ENCODE measurements at regions not wholly inside any gene's neighbourhood (a gene's known extent, or its start where the extent isn't known, plus 50 kb on each side); places are given as distances from the start of the nearest gene placed in this dataset.

GRCh38 chr4:12231098-12231497 lies 802.4 kb upstream of the HS3ST1 start:
- Histone ChIP-seq H3K4me1 (peaks cover 0 to 6% (median 0%) of the 10 kb centered on the region in 12 donors), H3K9me3 (no peaks in the 10 kb centered on the region), H3K36me3 (no peaks in the 10 kb centered on the region), H3K27ac (peak overlapping the region in 2 of 12 donors; percentile 40 to 66), H3K4me3 (no peak overlapping the region), H3K27me3 (no peaks in the 10 kb centered on the region)
- no peak for TF ChIP-seq CTCF (IDR thresholded peaks at IDR 0.05)
- TF ChIP-seq POLR2A (IDR thresholded peaks at IDR 0.05): no peak
- ATAC-seq (peak; percentile 54 to 92 (median 78)), DNase-seq (no peak)
- 34 to 47% (median 42%) methylated on average over 6 of the region's 6 CpGs for WGBS, 4 donors
- intact Hi-C loops (cut with DNase I): loop anchor here in 2 of 10 donors (1.0 to 10.0 kb wide), 3 partner anchors 164 to 257 kb away; no protein-coding TSS in a partner anchor

- Histone ChIP-seq H3K27ac (no peak overlapping the region), H3K9me3 (no peaks in the 10 kb centered on the region), H3K36me3 (no peaks in the 10 kb centered on the region), H3K4me1 (peaks cover 0 to 4% (median 0%) of the 10 kb centered on the region in 12 donors), H3K4me3 (no peak overlapping the region), H3K27me3 (no peaks in the 10 kb centered on the region)
- TF ChIP-seq POLR2A (IDR thresholded peaks at IDR 0.05): no peak
- no peak for TF ChIP-seq CTCF (IDR thresholded peaks at IDR 0.05)
- 80 to 96% (median 84%) methylated on average over 2 of the region's 2 CpGs for WGBS, 4 donors
- ATAC-seq (no peak), DNase-seq (no peak)
- intact Hi-C loops (cut with DNase I): no loop called here
Measured at GRCh38 chr4:12221031-12221430, 792.3 kb upstream of the HS3ST1 start.

- no peaks in the 10 kb centered on the region for H3K27me3 ChIP-seq
- no peak for ATAC-seq
- no peak for TF ChIP-seq CTCF (IDR thresholded peaks at IDR 0.05)
- no peak for TF ChIP-seq POLR2A (IDR thresholded peaks at IDR 0.05)
- no peaks in the 10 kb centered on the region for H3K9me3 ChIP-seq
- H3K36me3 ChIP-seq: no peaks in the 10 kb centered on the region
- H3K27ac ChIP-seq: no peak overlapping the region
- no peak overlapping the region for H3K4me3 ChIP-seq
- intact Hi-C loops (cut with DNase I): no loop called here
- no peak for DNase-seq
- WGBS, 4 donors: 69 to 76% (median 73%) methylated on average over 7 of the region's 7 CpGs
- H3K4me1 ChIP-seq: peaks cover 0 to under 1% (median 0%) of the 10 kb centered on the region in 12 donors
Measured at GRCh38 chr4:12211636-12212035, 782.9 kb upstream of the HS3ST1 start.

- intact Hi-C loops (cut with DNase I): no loop called here
- Histone ChIP-seq H3K27ac (no peak overlapping the region), H3K4me3 (no peak overlapping the region), H3K36me3 (no peaks in the 10 kb centered on the region), H3K9me3 (no peaks in the 10 kb centered on the region), H3K4me1 (no peaks in the 10 kb centered on the region), H3K27me3 (no peaks in the 10 kb centered on the region)
- no peak for TF ChIP-seq POLR2A (IDR thresholded peaks at IDR 0.05)
- no peak for TF ChIP-seq CTCF (IDR thresholded peaks at IDR 0.05)
- 75 to 92% (median 84%) methylated on average over 3 of the region's 3 CpGs for WGBS, 4 donors
- DNase-seq (no peak), ATAC-seq (no peak)
Measured at GRCh38 chr4:12207396-12207795, 778.7 kb upstream of the HS3ST1 start.

Measured in heart left ventricle (tissue), 16 donors.